ENCODE measurements at regions not wholly inside any gene's neighbourhood (a gene's known extent, or its start where the extent isn't known, plus 50 kb on each side); places are given as distances from the start of the nearest gene placed in this dataset.
A peak's percentile ranks its signal among the peaks of the same experiment; 100 is the strongest.
"Not testable (repeated sequence)": the region's sequence is repeated elsewhere in the genome, so short reads cannot be mapped to it uniquely, and the experiment has no call there.

DNA sequence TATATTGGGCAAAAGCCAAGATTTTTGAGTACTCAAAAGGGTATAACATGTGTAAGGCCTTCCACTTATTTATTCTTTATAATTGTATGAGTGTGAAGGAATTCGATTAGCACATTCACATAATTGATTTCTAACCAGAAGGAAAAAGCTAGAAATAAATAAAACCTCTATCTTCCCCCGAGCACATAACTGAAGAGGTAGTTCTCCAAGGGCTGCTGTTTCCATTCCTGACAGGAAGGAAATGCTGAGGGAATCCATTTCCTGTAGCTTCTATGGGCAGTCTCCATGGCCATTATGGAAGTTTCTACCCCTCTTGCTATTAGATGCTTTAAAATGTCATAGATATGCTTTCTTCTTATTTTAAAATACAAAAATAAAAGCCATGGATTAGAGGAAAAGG is 70.5 kb upstream of the ABCB5 start (continued):
- TF ChIP-seq, protein P1, sequence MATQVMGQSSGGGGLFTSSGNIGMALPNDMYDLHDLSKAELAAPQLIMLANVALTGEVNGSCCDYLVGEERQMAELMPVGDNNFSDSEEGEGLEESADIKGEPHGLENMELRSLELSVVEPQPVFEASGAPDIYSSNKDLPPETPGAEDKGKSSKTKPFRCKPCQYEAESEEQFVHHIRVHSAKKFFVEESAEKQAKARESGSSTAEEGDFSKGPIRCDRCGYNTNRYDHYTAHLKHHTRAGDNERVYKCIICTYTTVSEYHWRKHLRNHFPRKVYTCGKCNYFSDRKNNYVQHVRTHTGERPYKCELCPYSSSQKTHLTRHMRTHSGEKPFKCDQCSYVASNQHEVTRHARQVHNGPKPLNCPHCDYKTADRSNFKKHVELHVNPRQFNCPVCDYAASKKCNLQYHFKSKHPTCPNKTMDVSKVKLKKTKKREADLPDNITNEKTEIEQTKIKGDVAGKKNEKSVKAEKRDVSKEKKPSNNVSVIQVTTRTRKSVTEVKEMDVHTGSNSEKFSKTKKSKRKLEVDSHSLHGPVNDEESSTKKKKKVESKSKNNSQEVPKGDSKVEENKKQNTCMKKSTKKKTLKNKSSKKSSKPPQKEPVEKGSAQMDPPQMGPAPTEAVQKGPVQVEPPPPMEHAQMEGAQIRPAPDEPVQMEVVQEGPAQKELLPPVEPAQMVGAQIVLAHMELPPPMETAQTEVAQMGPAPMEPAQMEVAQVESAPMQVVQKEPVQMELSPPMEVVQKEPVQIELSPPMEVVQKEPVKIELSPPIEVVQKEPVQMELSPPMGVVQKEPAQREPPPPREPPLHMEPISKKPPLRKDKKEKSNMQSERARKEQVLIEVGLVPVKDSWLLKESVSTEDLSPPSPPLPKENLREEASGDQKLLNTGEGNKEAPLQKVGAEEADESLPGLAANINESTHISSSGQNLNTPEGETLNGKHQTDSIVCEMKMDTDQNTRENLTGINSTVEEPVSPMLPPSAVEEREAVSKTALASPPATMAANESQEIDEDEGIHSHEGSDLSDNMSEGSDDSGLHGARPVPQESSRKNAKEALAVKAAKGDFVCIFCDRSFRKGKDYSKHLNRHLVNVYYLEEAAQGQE (IDR thresholded peaks at IDR 0.05; ENCODE audit: unreplicated experiment), result no peak
- TF ChIP-seq STAT1 (IDR thresholded peaks at IDR 0.05; ENCODE audit: unreplicated experiment), result no peak

DNA sequence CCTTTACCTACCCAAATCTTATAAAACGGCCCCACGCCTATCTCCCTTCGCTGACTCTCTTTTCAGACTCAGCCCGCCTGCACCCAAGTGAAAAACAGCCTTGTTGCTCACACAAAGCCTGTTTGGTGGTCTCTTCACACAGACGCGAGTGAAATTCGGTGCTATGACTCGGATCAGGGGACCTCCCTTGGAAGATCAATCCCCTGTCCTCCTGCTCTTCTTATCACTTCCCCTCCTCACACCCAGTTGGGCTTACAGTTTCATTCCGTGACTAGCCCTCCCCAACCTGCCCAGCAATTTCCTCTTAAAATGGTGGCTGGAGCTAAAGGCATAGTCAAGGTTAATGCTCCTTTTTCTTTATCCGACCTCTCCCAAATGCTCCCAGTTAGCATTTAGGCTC is 68.5 kb upstream of the ABCB5 start:
- H3K36me3 ChIP-seq (ENCODE audit: insufficient read depth); H4K20me1 ChIP-seq (replicated peaks; ENCODE audit: insufficient read depth); H3K36me3 Mint-ChIP-seq (ENCODE audit: low read depth); H3K9me2 ChIP-seq (ENCODE audit: insufficient read depth); H3K9me3 Mint-ChIP-seq; H3K4me2 ChIP-seq; H3K27ac Mint-ChIP-seq; H3K4me3 ChIP-seq; H3K27me3 Mint-ChIP-seq (ENCODE audit: insufficient read depth, low read depth, poor library complexity); H3K79me2 ChIP-seq (replicated peaks; ENCODE audit: insufficient read depth); DNase-seq (ENCODE audit: low spot score); H3F3A ChIP-seq (replicated peaks; ENCODE audit: low read depth); ATAC-seq; H3K27ac ChIP-seq (ENCODE audit: low read depth); H3K27me3 ChIP-seq (ENCODE audit: insufficient read depth); H3K4me3 Mint-ChIP-seq: not testable (repeated sequence)
- Histone ChIP-seq H3K4me1 (ENCODE audit: insufficient read depth) (peaks cover 22% of the 10 kb centered on the region), H2AFZ (peak overlapping the region; percentile 80; the same call in 1 of the 2 replicates)
- peaks cover 15% of the 10 kb centered on the region for H3K4me1 Mint-ChIP-seq

DNA sequence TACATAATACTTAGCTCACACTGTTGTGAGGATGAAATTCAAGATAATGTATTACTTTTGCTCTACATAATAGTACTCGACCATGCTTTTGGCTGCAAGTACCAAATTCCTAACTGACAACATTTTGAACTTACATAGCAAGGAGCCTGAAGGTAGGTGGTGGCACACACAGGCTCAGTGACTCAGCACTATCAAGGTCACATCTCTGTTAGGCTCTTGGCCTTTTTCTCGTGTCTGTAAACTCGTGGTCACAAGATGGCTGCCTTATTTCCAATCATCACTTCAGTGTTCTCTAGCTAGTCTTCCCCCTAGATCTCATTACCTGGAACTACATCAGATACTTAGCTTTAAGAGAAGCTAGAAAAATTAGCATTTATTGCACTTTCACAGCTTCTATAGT is 61.4 kb upstream of the ABCB5 start:
- Histone ChIP-seq H2AFZ (no peak overlapping the region), H3K36me3 (ENCODE audit: insufficient read depth) (no peaks in the 10 kb centered on the region), H3K4me2 (no peak overlapping the region), H3K79me2 (replicated peaks; ENCODE audit: insufficient read depth) (no peaks in the 10 kb centered on the region), H4K20me1 (replicated peaks; ENCODE audit: insufficient read depth) (no peaks in the 10 kb centered on the region), H3K27ac (ENCODE audit: low read depth) (no peak overlapping the region), H3K9me2 (ENCODE audit: insufficient read depth) (no peaks in the 10 kb centered on the region), H3F3A (replicated peaks; ENCODE audit: low read depth) (no peaks in the 10 kb centered on the region), H3K4me1 (ENCODE audit: insufficient read depth) (peaks cover 7% of the 10 kb centered on the region; the same call in 1 of the 2 replicates), H3K27me3 (ENCODE audit: insufficient read depth) (no peaks in the 10 kb centered on the region), H3K4me3 (no peak overlapping the region)
- TF ChIP-seq EZH2 (IDR thresholded peaks at IDR 0.05; ENCODE audit: low read depth, unreplicated experiment) (no peak), ZNF331 (CRISPR knock-in tag; IDR thresholded peaks at IDR 0.05; ENCODE audit: low read depth) (no peak)
- Mint-ChIP-seq H3K4me3 (no peak overlapping the region), H3K4me1 (no peaks in the 10 kb centered on the region), H3K36me3 (ENCODE audit: low read depth) (no peaks in the 10 kb centered on the region), H3K9me3 (no peaks in the 10 kb centered on the region; the same call in 2 of the 3 replicates), H3K27ac (no peak overlapping the region), H3K27me3 (ENCODE audit: insufficient read depth, low read depth, poor library complexity) (no peaks in the 10 kb centered on the region)
- ATAC-seq (no peak), DNase-seq (ENCODE audit: low spot score) (peak; percentile 11)

DNA sequence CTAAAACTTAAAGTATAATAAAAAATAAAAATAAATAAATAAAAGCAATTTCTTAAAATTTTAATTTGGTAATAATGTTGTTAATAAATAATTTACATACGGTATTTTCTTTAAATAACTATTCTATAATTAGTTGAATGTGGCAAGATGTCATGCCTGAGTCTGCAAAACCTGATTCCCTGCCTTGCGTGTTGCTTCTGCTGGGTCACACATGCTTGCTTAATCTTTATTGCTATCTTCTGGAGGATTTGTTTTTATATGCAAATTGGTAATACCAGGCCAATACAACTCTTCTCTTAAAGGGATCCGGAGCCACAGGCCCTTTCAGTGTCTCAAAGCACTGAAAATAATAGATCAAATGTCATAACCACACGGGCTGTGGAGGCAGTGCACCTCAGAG is 59.4 kb upstream of the ABCB5 start:
- Histone ChIP-seq H3K9me2 (ENCODE audit: insufficient read depth) (no peaks in the 10 kb centered on the region), H3K27ac (ENCODE audit: low read depth) (no peak overlapping the region), H3K36me3 (ENCODE audit: insufficient read depth) (no peaks in the 10 kb centered on the region), H3K79me2 (replicated peaks; ENCODE audit: insufficient read depth) (no peaks in the 10 kb centered on the region), H3F3A (replicated peaks; ENCODE audit: low read depth) (no peaks in the 10 kb centered on the region), H3K27me3 (ENCODE audit: insufficient read depth) (no peaks in the 10 kb centered on the region), H4K20me1 (replicated peaks; ENCODE audit: insufficient read depth) (no peaks in the 10 kb centered on the region), H2AFZ (no peak overlapping the region), H3K4me2 (no peak overlapping the region), H3K4me3 (no peak overlapping the region), H3K4me1 (ENCODE audit: insufficient read depth) (peaks cover 7% of the 10 kb centered on the region; the same call in 1 of the 2 replicates)
- Mint-ChIP-seq H3K4me3 (no peak overlapping the region), H3K4me1 (no peaks in the 10 kb centered on the region; the same call in 2 of the 3 replicates), H3K27me3 (ENCODE audit: insufficient read depth, low read depth, poor library complexity) (no peaks in the 10 kb centered on the region), H3K36me3 (ENCODE audit: low read depth) (no peaks in the 10 kb centered on the region), H3K27ac (no peak overlapping the region), H3K9me3 (no peaks in the 10 kb centered on the region; the same call in 2 of the 3 replicates)
- DNase-seq (ENCODE audit: low spot score) (no peak), ATAC-seq (no peak)
- TF ChIP-seq EZH2 (IDR thresholded peaks at IDR 0.05; ENCODE audit: low read depth, unreplicated experiment) (no peak), STAT1 (IDR thresholded peaks at IDR 0.05; ENCODE audit: unreplicated experiment) (no peak), POLR2AphosphoS5 (IDR thresholded peaks at IDR 0.05; ENCODE audit: low read depth) (no peak), JUNB (IDR thresholded peaks at IDR 0.05; ENCODE audit: unreplicated experiment) (no peak), NANOG (IDR thresholded peaks at IDR 0.05; ENCODE audit: borderline replicate concordance) (no peak), CREB1 (CRISPR knock-in tag; IDR thresholded peaks at IDR 0.05; ENCODE audit: low read depth) (no peak)
- TF ChIP-seq, protein P2, sequence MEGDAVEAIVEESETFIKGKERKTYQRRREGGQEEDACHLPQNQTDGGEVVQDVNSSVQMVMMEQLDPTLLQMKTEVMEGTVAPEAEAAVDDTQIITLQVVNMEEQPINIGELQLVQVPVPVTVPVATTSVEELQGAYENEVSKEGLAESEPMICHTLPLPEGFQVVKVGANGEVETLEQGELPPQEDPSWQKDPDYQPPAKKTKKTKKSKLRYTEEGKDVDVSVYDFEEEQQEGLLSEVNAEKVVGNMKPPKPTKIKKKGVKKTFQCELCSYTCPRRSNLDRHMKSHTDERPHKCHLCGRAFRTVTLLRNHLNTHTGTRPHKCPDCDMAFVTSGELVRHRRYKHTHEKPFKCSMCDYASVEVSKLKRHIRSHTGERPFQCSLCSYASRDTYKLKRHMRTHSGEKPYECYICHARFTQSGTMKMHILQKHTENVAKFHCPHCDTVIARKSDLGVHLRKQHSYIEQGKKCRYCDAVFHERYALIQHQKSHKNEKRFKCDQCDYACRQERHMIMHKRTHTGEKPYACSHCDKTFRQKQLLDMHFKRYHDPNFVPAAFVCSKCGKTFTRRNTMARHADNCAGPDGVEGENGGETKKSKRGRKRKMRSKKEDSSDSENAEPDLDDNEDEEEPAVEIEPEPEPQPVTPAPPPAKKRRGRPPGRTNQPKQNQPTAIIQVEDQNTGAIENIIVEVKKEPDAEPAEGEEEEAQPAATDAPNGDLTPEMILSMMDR (conservative IDR thresholded peaks at IDR 0.05; ENCODE audit: low read depth in 2 of 2), result no peak
- TF ChIP-seq, protein P1 (IDR thresholded peaks at IDR 0.05; ENCODE audit: unreplicated experiment), result no peak
